ENCODE measurements at regions not wholly inside any gene's neighbourhood (a gene's known extent, or its start where the extent isn't known, plus 50 kb on each side); places are given as distances from the start of the nearest gene placed in this dataset.

DNA sequence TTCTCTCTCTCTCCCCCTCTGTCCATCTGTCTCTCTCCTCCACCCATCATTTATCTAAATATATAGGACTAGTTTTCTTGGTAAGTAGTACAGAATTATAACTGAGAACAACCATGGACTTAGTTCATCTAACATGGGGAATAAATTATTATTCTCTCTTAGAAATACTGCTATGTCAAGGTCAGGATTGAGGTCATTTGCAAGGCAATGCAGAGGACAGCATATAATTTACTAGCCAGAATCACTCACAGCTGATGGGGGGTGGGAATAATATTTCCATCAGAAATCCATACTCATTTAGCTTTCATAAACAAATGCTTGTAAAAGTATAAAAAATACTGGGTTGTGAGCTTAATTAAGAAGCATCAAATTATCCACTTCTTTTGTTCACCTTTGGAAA lies 553.9 kb upstream of the POU3F2 start:
- DNase-seq (ENCODE audit: low read depth, low spot score) = no peak
- POLR2A ChIA-PET = no interaction called here
- TF ChIP-seq, protein P1, sequence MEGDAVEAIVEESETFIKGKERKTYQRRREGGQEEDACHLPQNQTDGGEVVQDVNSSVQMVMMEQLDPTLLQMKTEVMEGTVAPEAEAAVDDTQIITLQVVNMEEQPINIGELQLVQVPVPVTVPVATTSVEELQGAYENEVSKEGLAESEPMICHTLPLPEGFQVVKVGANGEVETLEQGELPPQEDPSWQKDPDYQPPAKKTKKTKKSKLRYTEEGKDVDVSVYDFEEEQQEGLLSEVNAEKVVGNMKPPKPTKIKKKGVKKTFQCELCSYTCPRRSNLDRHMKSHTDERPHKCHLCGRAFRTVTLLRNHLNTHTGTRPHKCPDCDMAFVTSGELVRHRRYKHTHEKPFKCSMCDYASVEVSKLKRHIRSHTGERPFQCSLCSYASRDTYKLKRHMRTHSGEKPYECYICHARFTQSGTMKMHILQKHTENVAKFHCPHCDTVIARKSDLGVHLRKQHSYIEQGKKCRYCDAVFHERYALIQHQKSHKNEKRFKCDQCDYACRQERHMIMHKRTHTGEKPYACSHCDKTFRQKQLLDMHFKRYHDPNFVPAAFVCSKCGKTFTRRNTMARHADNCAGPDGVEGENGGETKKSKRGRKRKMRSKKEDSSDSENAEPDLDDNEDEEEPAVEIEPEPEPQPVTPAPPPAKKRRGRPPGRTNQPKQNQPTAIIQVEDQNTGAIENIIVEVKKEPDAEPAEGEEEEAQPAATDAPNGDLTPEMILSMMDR (IDR thresholded peaks at IDR 0.05; ENCODE audit: low read depth, low read length) = no peak
- no peaks in the 10 kb centered on the region for H3K9me3 ChIP-seq (ENCODE audit: control insufficient read depth, insufficient read depth, low read length)
- CTCF ChIA-PET = no interaction called here
- H3K4me3 ChIP-seq (ENCODE audit: low read depth, low read length) = no peak overlapping the region
- no peak overlapping the region for H3K27ac ChIP-seq (ENCODE audit: low read depth, low read length)
- no peaks in the 10 kb centered on the region for H3K27me3 ChIP-seq (ENCODE audit: control insufficient read depth, insufficient read depth, low read length)

DNA sequence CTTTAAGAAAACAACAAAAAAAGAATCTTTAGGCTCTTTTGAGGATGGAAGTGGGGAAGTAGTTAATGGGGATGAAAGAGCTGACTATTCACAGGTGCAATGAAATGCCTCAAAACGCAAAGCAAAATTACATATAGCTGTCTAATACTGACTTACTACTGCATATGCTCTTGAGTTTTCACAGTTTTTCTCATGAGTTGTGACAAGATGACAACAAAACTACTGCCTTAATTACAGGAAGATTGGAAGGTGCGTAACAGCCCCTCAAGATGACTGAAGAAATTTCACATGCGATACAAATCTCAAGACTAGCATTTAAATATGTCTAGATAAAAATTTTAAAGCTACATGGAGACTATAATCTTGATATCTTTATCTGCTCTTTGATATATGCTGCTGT lies 547.8 kb upstream of the POU3F2 start:
- Histone ChIP-seq H3K27me3 (ENCODE audit: control insufficient read depth, insufficient read depth, low read length) (no peaks in the 10 kb centered on the region), H3K4me3 (ENCODE audit: low read depth, low read length) (no peak overlapping the region), H3K9me3 (ENCODE audit: control insufficient read depth, insufficient read depth, low read length) (peaks cover 2% of the 10 kb centered on the region; the same call in 1 of the 2 replicates), H3K27ac (ENCODE audit: low read depth, low read length) (no peak overlapping the region)
- CTCF ChIA-PET = no interaction called here
- TF ChIP-seq, protein P1 (IDR thresholded peaks at IDR 0.05; ENCODE audit: low read depth, low read length) = no peak
- POLR2A ChIA-PET = no interaction called here
- DNase-seq (ENCODE audit: low read depth, low spot score) = no peak

DNA sequence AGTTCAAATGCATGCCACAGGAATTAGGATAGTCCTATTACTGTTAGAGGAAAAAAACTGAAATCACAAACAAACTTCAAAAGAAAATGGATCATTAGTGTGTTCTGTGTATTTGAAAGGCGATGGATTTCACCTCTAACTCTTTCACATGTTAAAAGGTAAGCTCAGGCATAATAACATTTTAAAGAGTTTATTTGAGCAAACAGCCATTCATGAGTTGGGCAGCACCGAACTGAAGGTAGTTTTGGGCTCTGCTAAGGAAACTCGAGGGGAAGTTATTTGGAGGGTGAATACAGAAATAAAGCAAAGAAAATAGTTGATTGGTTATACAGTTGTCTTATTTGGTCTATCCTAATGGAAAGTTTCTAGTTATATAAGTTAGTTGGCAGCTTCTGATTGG lies 546.5 kb upstream of the POU3F2 start:
- no peaks in the 10 kb centered on the region for H3K27me3 ChIP-seq (ENCODE audit: control insufficient read depth, insufficient read depth, low read length)
- H3K4me3 ChIP-seq (ENCODE audit: low read depth, low read length) = no peak overlapping the region
- no peak for DNase-seq (ENCODE audit: low read depth, low spot score)
- POLR2A ChIA-PET = no interaction called here
- H3K27ac ChIP-seq (ENCODE audit: low read depth, low read length) = no peak overlapping the region
- TF ChIP-seq, protein P1 (IDR thresholded peaks at IDR 0.05; ENCODE audit: low read depth, low read length) = no peak
- CTCF ChIA-PET = no interaction called here
- H3K9me3 ChIP-seq (ENCODE audit: control insufficient read depth, insufficient read depth, low read length) = peaks cover 2% of the 10 kb centered on the region; the same call in 1 of the 2 replicates

DNA sequence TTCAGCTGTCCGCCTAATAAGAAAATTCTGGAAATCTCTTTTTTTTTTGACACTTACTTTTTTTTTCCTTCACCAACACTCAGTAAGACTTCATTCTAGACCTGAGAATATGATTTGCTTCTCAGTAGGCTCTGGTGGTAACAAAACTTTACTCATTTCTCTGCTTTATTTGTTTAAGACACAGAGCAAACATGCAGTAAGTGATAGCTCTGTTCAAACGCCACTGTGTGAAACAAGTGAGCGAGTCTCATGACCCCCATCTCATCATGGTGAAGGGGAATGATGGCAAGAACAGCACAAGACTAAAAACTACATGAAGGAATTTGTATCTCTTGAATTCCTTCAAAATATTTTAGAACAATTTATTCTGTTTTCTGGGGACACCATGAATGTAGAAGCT lies 541.6 kb upstream of the POU3F2 start:
- TF ChIP-seq, protein P1 (IDR thresholded peaks at IDR 0.05; ENCODE audit: low read depth, low read length) = no peak

DNA sequence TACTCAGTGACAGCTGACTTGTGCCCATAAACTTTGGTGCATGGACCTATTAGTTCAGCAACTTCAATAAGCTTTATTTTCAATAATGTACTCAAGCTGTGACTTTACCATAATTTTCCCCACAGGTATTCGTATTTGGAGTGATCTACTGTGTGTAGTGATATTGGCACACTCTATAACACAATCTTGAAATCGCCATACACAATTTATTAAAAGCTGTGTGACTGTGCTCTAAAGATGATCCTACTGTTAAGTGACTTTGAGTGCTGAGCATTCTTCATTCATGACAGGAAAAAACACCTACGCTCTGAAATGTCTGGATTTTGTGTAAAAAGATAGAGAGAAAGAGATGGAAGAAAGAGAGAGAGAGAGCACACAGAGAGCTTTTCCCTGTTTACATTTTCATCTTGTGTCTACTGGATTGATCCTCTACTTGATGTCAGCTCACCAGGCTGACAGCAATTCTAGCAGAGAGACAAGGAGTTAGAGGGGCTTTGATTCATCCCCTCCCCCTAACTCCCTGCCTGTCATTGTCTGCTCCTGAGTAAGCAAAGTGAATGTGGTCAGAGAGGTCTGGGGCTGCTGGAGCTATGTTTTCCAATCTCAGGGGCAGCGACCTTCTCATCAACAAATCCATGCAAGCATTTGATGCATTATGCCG lies 538.7 kb upstream of the POU3F2 start:
- CTCF ChIA-PET = no interaction called here
- DNase-seq (ENCODE audit: low read depth, low spot score) = no peak
- no peak overlapping the region for H3K4me3 ChIP-seq (ENCODE audit: low read depth, low read length)

More for the DNA sequence above, 541.6 kb upstream of the POU3F2 start:
- H3K9me3 ChIP-seq (ENCODE audit: control insufficient read depth, insufficient read depth, low read length) = peaks cover 4% of the 10 kb centered on the region; the same call in 1 of the 2 replicates
- H3K4me3 ChIP-seq (ENCODE audit: low read depth, low read length) = no peak overlapping the region
- no peak for DNase-seq (ENCODE audit: low read depth, low spot score)
- ChIA-PET POLR2A (no interaction called here), CTCF (no interaction called here)
- no peak overlapping the region for H3K27ac ChIP-seq (ENCODE audit: low read depth, low read length)
- no peaks in the 10 kb centered on the region for H3K27me3 ChIP-seq (ENCODE audit: control insufficient read depth, insufficient read depth, low read length)

More for the DNA sequence above, 538.7 kb upstream of the POU3F2 start:
- TF ChIP-seq, protein P1 (IDR thresholded peaks at IDR 0.05; ENCODE audit: low read depth, low read length) = no peak
- Histone ChIP-seq H3K9me3 (ENCODE audit: control insufficient read depth, insufficient read depth, low read length) (peaks cover 2% of the 10 kb centered on the region; the same call in 1 of the 2 replicates), H3K27me3 (ENCODE audit: control insufficient read depth, insufficient read depth, low read length) (no peaks in the 10 kb centered on the region), H3K27ac (ENCODE audit: low read depth, low read length) (no peak overlapping the region)
- POLR2A ChIA-PET = no interaction called here

Measured in AG04450 (cell line).